Stimulated activated CD4-positive, alpha-beta T cell treated with anti-CD3 and anti-CD28 coated beads, Interleukin-1b, Interleukin-23, amount 100 ng/mL, for 4 hours (primary cell): ENCODE measurements at regions not wholly inside any gene's neighbourhood (a gene's known extent, or its start where the extent isn't known, plus 50 kb on each side); places are given as distances from the start of the nearest gene placed in this dataset.
"Not testable (repeated sequence)": the region's sequence is repeated elsewhere in the genome, so short reads cannot be mapped to it uniquely, and the experiment has no call there.

Source experiments
- DNase-seq, 2 donors: peaks; one replicate each; pipeline ENCODE4 v3.0.0-alpha.2; 2020; ENCODE audit warnings: low read depth in 2 of 2

DNA sequence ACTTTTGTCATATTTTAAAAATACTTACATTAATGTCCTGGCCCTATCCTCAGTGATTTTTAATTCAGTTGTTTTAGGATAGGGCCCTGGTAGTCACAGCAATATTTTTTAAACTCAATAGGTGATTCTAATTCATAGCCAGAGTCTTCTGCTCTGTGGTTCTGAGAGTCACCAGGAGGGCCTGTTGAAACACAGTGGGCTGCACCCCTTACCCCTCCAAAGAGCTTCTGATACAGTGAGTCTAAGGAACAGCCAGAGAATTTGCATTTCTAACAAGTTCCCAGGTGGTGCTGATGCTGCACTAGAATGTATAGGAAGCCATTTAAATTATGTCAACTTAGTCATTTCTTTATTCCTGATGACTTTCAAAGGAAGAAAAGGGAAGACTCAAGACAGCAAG is 458.3 kb upstream of the ARRDC3 start:
- no peak for DNase-seq

- DNase-seq, result no peak
Observed at GRCh38 chr5:91840412-91840811, 457.3 kb upstream of the ARRDC3 start.

GRCh38 chr5:91839721-91840120 is 456.6 kb upstream of the ARRDC3 start:
- DNase-seq, result no peak

- DNase-seq, result no peak
Observed at GRCh38 chr5:91839233-91839632, 456.1 kb upstream of the ARRDC3 start.

GRCh38 chr5:91830361-91830953 is 447.3 kb upstream of the ARRDC3 start:
- DNase-seq, result no peak

GRCh38 chr5:91825618-91826017 is 442.5 kb upstream of the ARRDC3 start:
- no peak for DNase-seq

- no peak for DNase-seq
Observed at GRCh38 chr5:91824406-91824805, 441.3 kb upstream of the ARRDC3 start.

DNA sequence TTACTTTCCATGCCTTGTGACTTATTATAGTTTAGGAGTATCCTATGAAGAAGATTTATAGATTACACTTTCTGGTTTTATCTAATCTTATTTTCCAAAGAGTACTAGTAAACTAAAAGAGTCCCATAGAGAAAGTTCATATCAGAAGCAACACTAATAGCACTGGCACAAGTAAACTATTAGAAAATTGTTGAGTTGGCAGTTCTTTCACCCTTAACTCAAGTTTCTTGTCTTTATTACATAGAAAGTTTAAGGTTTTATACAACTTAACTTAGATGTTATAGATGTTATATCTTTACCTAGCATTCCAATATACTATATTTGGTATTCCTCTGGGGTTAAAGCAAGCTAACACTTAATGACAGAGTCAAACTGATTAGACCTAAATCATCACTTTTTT is 437.8 kb upstream of the ARRDC3 start:
- DNase-seq, result no peak

GRCh38 chr5:91816681-91817080 is 433.6 kb upstream of the ARRDC3 start:
- no peak for DNase-seq

GRCh38 chr5:91797576-91797975 is 414.5 kb upstream of the ARRDC3 start:
- DNase-seq, result no peak

GRCh38 chr5:91794856-91795548 is 411.9 kb upstream of the ARRDC3 start:
- DNase-seq, result no peak

DNA sequence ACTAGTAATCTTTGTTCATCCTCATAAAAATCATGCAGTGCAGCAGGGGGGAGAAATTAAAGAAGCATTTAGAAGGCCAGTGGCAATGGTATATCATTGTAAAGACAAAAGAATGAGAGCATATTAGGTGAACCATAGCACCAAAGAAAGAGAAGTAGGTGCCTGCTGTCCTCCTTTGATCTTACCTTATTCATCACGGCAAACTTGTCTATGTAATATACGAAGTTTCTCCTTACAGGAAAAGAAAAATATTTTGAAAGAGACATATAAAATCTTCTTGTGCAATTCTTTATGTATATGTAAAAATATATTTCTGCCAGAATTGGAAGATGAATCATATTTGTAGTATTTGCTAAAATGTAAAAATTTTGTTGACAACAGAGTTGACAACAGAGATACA is 411.3 kb upstream of the ARRDC3 start:
- no peak for DNase-seq

- no peak for DNase-seq
Observed at GRCh38 chr5:91787718-91788117, 404.6 kb upstream of the ARRDC3 start.

DNA sequence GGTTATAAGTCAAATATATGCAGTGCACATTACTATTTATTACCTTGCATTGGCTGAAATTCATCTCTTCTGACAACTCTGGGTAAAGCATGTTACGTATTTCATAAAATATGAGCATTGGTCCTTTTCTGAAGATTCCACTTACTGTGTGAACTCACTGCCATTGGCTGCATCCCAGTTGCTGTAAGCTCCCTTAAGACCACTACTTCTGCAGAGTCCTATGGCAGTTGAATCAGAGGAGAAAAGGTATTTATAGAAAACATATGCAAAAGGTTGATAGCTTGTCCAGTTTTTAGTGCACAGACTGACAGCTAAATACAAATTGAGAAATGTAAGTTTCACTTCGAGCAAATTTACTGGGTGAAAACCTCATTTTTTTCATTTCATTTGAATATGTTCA is 394.6 kb upstream of the ARRDC3 start:
- DNase-seq, result no peak

DNA sequence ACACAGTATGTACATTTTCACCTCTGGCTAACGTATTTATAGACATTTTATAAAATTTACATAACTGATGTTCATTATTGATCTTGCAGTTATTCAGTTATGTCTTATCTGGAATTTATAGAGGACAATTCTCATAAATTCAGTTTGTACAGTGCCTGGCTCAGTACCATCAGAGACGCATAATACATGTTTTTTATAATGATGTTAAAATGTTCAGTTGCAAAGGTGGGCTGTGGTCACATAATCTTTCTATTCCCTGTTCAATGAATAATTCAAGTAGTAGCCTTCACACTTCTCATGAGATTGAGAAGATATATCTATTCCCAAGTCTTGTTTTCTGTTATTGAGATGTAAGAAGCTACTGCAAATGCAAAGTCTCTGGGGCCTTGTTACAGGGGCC is 393.1 kb upstream of the ARRDC3 start:
- no peak for DNase-seq

DNA sequence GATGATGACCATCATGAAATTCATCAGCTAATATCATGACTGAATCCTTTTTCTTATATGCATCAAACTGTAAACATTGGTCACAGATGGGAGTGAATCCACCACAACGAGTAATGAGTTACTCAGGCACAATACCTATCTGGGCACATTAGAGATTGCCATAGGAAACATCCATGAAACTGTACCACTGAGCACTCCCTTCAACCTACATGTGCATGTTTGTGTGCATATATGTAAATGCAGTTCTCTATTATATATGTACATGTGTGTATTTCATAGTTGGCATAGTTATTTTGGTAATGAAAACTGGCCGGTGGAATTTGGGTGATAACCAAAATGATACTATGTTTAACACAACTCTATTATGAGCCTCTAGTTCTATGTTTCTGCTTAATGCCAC is 387.3 kb upstream of the ARRDC3 start:
- DNase-seq, result no peak

DNA sequence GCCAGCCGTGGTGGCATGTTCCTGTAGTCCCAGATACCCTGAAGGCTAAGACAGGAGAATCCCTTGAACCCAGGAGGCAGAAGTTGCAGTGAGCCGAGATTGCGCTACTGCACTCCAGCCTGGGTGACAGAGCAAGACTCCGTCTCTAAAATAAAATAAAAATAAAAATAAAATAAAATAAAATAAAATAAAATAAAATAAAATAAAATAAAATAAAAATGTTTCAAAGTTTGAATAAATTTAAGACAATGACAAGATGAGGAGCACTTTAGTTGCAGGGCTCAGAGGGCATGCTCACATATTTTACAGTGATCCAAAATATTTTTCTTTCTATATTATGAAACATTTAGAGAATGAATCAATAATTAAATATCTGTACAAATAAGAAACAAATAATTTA is 374.3 kb upstream of the ARRDC3 start:
- not testable (repeated sequence) for DNase-seq

DNA sequence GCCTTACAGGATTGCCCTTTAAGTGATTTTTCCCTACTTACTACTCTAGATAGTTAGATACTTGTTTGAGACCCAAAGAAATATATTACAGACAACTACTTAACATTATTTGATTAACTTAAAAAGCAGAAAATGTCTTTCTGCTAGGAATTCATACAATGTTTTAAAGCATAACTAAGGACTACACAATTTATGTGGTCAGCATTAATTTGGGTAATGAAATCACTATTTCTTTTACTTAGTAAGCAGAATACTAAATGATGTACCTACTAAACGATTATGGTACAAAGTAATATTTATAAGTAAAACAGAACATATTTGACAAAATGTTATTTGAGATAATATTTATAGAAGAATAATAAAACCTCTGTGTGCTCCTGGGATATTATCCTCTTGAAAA is 371.9 kb upstream of the ARRDC3 start:
- DNase-seq, result no peak

GRCh38 chr5:91744470-91744869 is 361.4 kb upstream of the ARRDC3 start:
- not testable (repeated sequence) for DNase-seq

DNA sequence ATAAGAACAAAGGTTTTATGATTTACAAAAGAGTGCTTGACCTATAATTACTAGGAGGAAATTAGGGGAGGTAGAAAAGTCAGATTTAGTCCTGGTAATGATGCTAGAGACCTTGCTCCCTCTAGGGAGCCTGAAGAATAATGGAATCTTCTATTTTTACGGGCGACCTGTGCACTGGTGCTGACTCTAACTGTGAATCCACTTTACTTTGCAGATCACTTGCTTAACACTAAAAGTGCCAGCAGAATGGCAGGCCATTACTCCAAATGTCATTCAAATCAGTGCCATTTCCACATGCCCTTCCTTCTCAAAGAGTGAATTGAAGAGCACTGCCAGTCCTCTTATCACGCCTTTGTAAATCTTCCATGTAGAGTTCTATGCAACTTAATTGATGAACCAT is 359.4 kb upstream of the ARRDC3 start:
- DNase-seq, result no peak

DNA sequence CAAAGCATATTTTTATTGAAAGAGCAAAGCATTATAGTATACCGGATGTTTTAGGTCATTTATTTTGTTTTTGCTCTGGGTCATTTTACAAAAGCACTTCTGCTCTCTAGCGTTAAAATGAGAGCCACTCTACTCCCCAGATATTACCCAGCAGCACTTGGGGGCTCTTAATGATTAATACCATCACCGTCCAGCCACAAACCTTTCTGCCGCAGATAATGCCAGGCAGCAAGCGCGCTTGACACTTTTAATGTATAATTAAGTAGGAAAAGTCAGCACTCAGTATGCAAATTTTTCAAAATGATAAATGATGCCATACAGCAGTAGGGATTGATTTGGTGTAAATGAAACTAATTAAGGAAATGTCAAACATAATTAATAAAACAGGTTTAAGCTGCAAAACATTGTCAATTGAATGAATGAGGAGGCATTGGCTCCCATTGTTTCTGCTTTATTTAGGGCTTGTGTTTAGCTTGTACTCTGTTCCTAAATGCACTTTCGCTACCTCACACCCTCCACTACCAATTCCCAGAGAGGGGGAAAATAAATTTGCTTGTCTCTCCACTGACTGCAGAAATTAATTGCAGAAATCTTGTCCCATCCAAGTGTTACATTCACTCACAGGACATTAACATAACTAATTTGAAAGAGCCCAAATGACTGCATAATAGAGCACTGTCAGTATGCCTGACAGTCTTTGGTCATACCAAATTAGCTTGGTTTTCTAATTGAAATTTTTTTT is 358.8 kb upstream of the ARRDC3 start:
- DNase-seq, result no peak

DNA sequence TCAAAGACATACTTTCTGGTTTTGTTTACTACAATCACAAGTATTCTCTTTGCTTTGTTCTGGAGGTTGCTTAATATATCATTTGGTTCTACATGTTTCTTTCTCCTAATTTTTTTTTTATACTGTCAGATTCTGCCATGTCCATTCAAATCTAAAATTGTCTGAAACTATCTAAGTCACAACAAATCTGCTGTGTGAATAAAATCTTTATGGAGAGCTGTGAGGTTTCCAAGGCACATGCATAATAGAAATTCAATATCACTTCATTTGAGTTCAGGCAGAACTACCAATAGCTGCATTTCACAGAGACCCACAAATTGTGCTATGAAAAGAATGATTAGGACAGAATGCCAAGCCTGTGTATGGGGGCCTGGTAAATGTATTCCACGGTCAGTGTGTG is 346.9 kb upstream of the ARRDC3 start:
- DNase-seq, result no peak

- no peak for DNase-seq
Observed at GRCh38 chr5:91727463-91727862, 344.3 kb upstream of the ARRDC3 start.
